SK-N-SH treated with all-trans-retinoic acid at 6 μM for 48 hours (cell line): ENCODE measurements at regions not wholly inside any gene's neighbourhood (a gene's known extent, or its start where the extent isn't known, plus 50 kb on each side); places are given as distances from the start of the nearest gene placed in this dataset.

ENCODE experiments used
- BACH2 ChIP-seq: fragments of 250-450 bp; sonication (Bioruptor Pico); IDR thresholded peaks from 2 replicates; pipeline ENCODE4 v1.9.0; 2021; ENCODE audit warnings: mild to moderate bottlenecking, borderline replicate concordance
- GLIS3 ChIP-seq: fragments of 250-450 bp; sonication (Bioruptor Pico); IDR thresholded peaks from 2 replicates; pipeline ENCODE4 v1.5.0; 2020; ENCODE audit warnings: mild to moderate bottlenecking, moderate library complexity
- ZFP3 ChIP-seq: fragments of 250-450 bp; sonication (Bioruptor Pico); IDR thresholded peaks from 2 replicates; pipeline ENCODE4 v1.5.0; 2020; ENCODE audit warnings: mild to moderate bottlenecking, moderate library complexity
- ZFP30 ChIP-seq: fragments of 450-650 bp; formaldehyde crosslinking; IDR thresholded peaks from 2 replicates; pipeline ENCODE4 v1.5.0; 2022; ENCODE audit warnings: mild to moderate bottlenecking, moderate library complexity
- TF ChIP-seq, protein P1 (sequence below): fragments of 250-450 bp; sonication (Bioruptor Pico); IDR thresholded peaks from 2 replicates; pipeline ENCODE4 v1.5.0; 2020; ENCODE audit warnings: mild to moderate bottlenecking, moderate library complexity
- TF ChIP-seq, protein P2 (sequence below): fragments of 250-450 bp; sonication (Bioruptor Pico); IDR thresholded peaks from 2 replicates; pipeline ENCODE4 v1.5.1; 2020; ENCODE audit warnings: low read depth, mild to moderate bottlenecking, moderate library complexity
- TF ChIP-seq, protein P3 (sequence below): fragments of 250-450 bp; sonication (Bioruptor Pico); IDR thresholded peaks from 2 replicates; pipeline ENCODE4 v1.8.0; 2020; ENCODE audit warnings: mild to moderate bottlenecking, moderate library complexity, borderline replicate concordance

DNA sequence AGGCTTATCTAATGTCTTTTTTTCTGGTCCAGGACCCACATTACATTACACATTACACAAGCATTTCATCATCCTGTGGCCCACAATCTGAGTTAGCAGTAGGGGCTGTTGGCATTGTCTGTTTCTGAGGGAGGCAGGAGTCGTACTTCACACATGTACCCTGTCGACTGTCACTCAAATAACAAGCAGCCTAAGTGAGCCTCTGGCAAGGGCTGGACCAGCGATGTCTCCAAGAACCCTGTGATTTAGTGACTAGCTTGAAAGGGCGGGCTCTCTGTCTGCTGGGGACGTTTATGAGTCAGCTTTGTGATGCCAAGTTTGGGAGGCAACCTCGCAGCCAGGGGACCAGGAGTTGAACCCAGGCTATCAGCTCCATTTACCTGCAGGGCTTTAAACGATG lies 251.4 kb downstream of the HS3ST3B1 start:
- TF ChIP-seq ZFP30 (CRISPR knock-in tag), result no peak
- TF ChIP-seq GLIS3 (CRISPR knock-in tag), result no peak
- TF ChIP-seq ZFP3 (CRISPR knock-in tag), result no peak
- TF ChIP-seq, protein P1, sequence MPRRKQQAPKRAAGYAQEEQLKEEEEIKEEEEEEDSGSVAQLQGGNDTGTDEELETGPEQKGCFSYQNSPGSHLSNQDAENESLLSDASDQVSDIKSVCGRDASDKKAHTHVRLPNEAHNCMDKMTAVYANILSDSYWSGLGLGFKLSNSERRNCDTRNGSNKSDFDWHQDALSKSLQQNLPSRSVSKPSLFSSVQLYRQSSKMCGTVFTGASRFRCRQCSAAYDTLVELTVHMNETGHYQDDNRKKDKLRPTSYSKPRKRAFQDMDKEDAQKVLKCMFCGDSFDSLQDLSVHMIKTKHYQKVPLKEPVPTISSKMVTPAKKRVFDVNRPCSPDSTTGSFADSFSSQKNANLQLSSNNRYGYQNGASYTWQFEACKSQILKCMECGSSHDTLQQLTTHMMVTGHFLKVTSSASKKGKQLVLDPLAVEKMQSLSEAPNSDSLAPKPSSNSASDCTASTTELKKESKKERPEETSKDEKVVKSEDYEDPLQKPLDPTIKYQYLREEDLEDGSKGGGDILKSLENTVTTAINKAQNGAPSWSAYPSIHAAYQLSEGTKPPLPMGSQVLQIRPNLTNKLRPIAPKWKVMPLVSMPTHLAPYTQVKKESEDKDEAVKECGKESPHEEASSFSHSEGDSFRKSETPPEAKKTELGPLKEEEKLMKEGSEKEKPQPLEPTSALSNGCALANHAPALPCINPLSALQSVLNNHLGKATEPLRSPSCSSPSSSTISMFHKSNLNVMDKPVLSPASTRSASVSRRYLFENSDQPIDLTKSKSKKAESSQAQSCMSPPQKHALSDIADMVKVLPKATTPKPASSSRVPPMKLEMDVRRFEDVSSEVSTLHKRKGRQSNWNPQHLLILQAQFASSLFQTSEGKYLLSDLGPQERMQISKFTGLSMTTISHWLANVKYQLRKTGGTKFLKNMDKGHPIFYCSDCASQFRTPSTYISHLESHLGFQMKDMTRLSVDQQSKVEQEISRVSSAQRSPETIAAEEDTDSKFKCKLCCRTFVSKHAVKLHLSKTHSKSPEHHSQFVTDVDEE (CRISPR knock-in tag), result no peak
- TF ChIP-seq, protein P2, sequence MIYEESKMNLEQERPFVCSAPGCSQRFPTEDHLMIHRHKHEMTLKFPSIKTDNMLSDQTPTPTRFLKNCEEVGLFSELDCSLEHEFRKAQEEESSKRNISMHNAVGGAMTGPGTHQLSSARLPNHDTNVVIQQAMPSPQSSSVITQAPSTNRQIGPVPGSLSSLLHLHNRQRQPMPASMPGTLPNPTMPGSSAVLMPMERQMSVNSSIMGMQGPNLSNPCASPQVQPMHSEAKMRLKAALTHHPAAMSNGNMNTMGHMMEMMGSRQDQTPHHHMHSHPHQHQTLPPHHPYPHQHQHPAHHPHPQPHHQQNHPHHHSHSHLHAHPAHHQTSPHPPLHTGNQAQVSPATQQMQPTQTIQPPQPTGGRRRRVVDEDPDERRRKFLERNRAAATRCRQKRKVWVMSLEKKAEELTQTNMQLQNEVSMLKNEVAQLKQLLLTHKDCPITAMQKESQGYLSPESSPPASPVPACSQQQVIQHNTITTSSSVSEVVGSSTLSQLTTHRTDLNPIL, result no peak
- TF ChIP-seq BACH2 (CRISPR knock-in tag), result no peak
- TF ChIP-seq, protein P3, sequence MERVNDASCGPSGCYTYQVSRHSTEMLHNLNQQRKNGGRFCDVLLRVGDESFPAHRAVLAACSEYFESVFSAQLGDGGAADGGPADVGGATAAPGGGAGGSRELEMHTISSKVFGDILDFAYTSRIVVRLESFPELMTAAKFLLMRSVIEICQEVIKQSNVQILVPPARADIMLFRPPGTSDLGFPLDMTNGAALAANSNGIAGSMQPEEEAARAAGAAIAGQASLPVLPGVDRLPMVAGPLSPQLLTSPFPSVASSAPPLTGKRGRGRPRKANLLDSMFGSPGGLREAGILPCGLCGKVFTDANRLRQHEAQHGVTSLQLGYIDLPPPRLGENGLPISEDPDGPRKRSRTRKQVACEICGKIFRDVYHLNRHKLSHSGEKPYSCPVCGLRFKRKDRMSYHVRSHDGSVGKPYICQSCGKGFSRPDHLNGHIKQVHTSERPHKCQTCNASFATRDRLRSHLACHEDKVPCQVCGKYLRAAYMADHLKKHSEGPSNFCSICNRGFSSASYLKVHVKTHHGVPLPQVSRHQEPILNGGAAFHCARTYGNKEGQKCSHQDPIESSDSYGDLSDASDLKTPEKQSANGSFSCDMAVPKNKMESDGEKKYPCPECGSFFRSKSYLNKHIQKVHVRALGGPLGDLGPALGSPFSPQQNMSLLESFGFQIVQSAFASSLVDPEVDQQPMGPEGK (CRISPR knock-in tag), result no peak
